ENCODE measurements at regions not wholly inside any gene's neighbourhood (a gene's known extent, or its start where the extent isn't known, plus 50 kb on each side); places are given as distances from the start of the nearest gene placed in this dataset.
"Not testable (repeated sequence)": the region's sequence is repeated elsewhere in the genome, so short reads cannot be mapped to it uniquely, and the experiment has no call there.

DNA sequence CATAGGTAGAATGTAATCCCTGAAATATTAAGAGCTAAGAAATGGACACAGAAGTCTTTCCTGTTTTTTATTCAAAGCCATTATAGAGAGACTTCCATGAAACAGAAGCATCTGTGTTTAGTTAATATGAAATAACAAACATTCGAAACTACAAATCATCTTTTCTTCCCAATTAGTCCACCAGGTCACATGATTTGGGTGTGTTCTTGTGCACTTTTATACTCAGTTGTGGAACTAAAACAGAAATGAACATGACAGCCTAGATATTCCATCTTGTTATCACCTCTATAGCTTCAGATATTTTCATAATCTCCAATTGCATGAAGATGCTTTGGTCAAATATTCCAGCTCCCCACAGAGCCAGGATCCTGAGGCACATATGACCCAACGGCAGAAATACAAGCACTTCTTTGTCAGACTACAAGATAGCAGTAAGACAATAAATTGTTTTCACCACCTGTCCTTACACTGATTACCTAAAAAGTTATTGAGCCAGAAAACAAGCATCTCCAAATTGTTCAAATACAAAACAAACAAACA lies 116.8 kb upstream of the BEND6 start:
- no peaks in the 10 kb centered on the region for H3K27me3 ChIP-seq (ENCODE audit: control insufficient read depth, insufficient read depth, low read length)
- DNase-seq, result no peak
- no peaks in the 10 kb centered on the region for H3K36me3 ChIP-seq (replicated peaks; ENCODE audit: control insufficient read depth, insufficient read depth, low read length)
- no peak overlapping the region for H3K4me3 ChIP-seq (ENCODE audit: insufficient read depth, low read depth, low read length)

DNA sequence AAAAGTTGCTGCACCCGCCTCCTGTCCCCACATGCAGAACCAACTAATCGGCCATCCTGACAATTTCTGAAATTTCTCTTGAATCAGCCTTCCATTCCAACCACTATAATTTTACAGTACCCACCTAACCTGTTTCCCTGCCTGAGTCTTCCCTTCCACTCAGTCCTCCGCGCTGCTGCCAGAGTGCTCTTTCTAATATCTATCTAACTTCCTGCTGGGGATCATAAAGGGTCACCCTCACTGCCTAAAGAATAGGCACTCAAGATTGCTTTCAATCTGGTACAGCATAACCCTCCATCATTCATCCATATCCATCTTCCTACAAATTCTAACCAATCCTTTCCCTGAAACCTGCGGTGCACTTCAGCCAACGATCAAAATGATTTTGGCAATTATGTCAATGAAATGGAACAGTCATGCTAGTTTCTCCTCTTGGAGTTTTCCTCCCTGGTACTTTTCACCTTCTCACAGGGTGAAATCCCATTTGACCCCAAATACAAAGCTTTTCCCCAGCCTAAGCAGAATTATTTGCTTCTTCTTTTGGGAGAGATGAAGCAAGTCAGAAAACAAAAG lies 117.5 kb upstream of the BEND6 start:
- Histone ChIP-seq H3K27me3 (ENCODE audit: control insufficient read depth, insufficient read depth, low read length) (no peaks in the 10 kb centered on the region), H3K4me3 (ENCODE audit: insufficient read depth, low read depth, low read length) (no peak overlapping the region), H3K36me3 (replicated peaks; ENCODE audit: control insufficient read depth, insufficient read depth, low read length) (no peaks in the 10 kb centered on the region)
- peak; percentile 30 for DNase-seq

DNA sequence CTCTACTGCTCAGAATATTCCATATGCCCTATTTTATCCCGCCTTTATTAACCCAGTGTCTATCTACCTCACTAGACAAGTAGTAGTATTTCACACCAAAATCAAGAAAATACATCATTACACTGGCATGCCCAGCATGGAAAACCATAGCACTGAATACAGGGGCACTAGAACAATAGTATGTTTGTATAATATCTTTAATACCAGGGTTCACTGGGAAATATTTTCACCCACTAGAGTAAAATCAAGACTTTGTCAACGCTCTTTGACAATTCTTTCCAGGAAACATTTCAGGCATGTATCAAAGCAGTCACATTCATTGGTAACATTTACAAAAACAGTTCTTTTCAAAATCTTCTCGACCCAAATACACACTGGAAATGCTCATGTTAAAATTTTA lies 119.3 kb upstream of the BEND6 start:
- H3K4me3 ChIP-seq (ENCODE audit: insufficient read depth, low read depth, low read length), result no peak overlapping the region
- no peak for DNase-seq
- H3K27me3 ChIP-seq (ENCODE audit: control insufficient read depth, insufficient read depth, low read length), result no peaks in the 10 kb centered on the region
- H3K36me3 ChIP-seq (replicated peaks; ENCODE audit: control insufficient read depth, insufficient read depth, low read length), result no peaks in the 10 kb centered on the region

DNA sequence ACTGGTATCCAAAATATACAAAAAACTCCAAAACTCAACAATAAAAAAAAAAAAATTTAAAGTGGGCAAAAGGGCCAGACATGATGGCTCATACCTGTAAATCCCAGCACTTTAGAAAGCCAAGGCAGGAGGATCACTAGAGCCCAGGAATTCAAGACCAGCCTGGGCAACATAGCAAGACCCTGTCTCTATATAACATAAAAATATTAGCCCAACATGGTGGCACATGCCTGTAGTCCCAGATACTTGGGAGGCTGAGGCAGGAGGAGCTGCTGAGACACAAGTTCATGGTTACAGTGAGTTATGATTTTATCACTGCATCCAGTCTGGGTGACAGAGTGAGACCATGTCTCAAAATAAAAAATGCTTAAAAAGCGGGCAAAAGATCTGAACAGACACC lies 121.0 kb upstream of the BEND6 start:
- DNase-seq, result no peak
- Histone ChIP-seq H3K27me3 (ENCODE audit: control insufficient read depth, insufficient read depth, low read length) (no peaks in the 10 kb centered on the region), H3K36me3 (replicated peaks; ENCODE audit: control insufficient read depth, insufficient read depth, low read length) (no peaks in the 10 kb centered on the region), H3K4me3 (ENCODE audit: insufficient read depth, low read depth, low read length) (no peak overlapping the region)

DNA sequence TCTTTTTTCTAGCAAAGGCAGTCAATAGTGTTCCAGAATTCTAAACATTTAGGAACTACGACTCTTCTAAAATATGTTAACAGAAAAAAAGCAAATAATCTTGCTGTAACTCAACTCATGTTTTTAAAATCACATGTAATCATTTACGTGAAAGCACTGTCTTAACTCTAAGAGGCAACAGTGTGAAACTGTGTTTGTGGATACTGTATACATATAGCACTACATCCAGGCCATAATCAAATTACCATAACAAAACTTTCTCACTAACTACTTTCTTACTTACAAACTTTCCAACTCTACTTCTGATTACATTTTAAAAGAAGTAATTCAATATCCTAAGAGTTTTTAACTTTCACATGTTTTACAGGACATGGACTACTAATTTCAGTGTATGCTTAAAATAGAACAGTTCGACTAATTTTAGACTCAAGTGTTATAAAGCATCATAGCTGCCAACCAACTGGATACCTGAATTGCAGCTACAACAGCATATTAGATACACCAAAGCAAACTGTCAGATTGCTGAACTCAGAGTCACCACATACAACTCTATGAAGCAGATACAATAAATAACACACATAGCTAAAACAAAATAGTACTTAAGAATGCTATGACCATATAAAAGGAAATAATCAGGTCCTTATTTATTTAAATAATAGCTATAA lies 121.6 kb upstream of the BEND6 start:
- H3K4me3 ChIP-seq (ENCODE audit: insufficient read depth, low read depth, low read length), result no peak overlapping the region
- DNase-seq, result no peak
- no peaks in the 10 kb centered on the region for H3K36me3 ChIP-seq (replicated peaks; ENCODE audit: control insufficient read depth, insufficient read depth, low read length)
- H3K27me3 ChIP-seq (ENCODE audit: control insufficient read depth, insufficient read depth, low read length), result no peaks in the 10 kb centered on the region

DNA sequence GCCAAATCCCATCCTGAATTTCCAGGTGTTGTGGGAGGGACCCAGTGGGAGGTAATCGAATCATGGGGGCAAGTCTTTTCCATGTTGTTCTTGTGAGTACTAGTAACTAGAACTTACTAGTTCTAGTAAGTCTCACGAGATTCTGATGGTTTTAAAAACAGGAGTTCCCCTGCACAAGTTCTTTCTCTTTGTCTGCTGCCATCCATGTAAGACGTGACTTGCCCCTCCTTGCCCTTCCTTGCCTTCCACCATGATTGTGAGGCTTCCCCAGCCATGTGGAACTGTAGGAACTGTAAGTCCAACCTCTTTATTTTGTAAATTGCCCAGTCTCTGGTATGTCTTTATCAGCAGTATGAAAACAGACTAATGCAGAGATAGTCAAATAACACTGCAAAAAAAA lies 122.7 kb upstream of the BEND6 start:
- no peak overlapping the region for H3K4me3 ChIP-seq (ENCODE audit: insufficient read depth, low read depth, low read length)
- no peak for DNase-seq
- H3K27me3 ChIP-seq (ENCODE audit: control insufficient read depth, insufficient read depth, low read length), result no peaks in the 10 kb centered on the region
- H3K36me3 ChIP-seq (replicated peaks; ENCODE audit: control insufficient read depth, insufficient read depth, low read length), result no peaks in the 10 kb centered on the region

DNA sequence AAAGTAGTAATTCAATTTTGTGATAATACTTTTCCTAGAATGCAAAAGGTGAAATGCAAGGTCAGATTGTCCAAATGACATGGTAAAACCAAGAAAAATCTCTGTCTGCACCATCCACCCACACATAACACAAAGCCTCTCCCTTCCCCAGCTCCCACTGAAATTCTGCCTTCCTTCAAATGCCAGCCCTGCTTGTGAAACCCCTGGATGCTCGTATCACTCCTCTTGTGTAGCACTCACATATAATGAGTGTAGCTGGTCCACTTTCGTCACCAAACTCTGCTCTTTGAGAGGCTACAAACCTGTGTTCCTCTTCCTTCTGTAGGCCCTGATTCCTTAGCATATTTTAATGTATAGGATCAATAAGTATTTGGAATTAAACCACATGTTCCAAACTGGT lies 123.6 kb upstream of the BEND6 start:
- Histone ChIP-seq H3K27me3 (ENCODE audit: control insufficient read depth, insufficient read depth, low read length) (no peaks in the 10 kb centered on the region), H3K4me3 (ENCODE audit: insufficient read depth, low read depth, low read length) (no peak overlapping the region), H3K36me3 (replicated peaks; ENCODE audit: control insufficient read depth, insufficient read depth, low read length) (no peaks in the 10 kb centered on the region)
- no peak for DNase-seq

DNA sequence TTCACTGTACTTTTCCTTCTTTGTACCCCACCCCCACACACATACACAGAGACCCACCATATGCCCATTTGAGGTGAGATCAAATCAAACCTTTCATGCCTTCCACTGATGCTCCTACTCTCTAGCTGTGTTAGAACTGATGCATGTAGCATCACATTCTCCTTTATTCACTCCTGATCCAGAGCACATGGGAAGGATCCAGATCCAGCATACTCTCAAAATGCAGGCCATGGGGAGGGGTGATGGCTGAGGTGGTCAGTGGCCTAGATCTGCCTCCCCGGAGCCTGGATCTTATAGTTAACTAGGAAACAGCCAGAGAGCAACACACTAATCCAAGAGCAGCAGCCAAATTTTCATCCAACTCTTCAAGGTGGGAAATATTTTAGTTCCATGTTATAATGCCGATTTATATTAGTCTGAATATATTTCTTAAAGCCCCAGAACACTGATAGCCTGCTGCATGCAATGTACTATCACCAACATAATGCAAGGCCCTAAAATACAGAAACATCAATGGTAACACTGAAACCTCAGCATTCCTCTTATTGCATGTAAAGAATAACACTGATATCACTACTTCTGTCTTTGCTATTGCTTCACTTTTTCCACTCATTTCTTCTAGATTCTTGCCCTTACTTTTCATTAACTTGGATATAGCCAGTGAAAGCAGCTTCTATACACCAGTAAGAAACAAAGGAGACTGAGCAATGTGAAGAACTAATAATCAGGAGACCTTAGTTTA lies 126.8 kb upstream of the BEND6 start:
- Histone ChIP-seq H3K27me3 (ENCODE audit: control insufficient read depth, insufficient read depth, low read length) (no peaks in the 10 kb centered on the region), H3K36me3 (replicated peaks; ENCODE audit: control insufficient read depth, insufficient read depth, low read length) (no peaks in the 10 kb centered on the region), H3K4me3 (ENCODE audit: insufficient read depth, low read depth, low read length) (no peak overlapping the region)
- DNase-seq, result no peak

DNA sequence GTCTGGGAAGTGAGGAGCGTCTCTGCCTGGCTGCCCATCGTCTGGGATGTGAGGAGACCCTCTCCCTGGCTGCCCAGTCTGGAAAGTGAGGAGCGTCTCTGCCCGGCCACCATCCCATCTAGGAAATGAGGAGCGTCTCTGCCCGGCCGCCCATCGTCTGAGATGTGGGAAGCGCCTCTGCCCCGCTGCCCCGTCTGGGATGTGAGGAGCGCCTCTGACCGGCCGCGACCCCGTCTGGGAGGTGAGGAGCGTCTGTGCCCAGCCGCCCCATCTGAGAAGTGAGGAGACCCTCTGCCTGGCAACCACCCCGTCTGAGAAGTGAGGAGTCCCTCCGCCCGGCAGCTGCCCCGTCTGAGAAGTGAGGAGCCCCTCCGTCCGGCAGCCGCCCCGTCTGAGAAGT lies 130.5 kb upstream of the BEND6 start:
- DNase-seq; H3K4me3 ChIP-seq (ENCODE audit: insufficient read depth, low read depth, low read length); H3K27me3 ChIP-seq (ENCODE audit: control insufficient read depth, insufficient read depth, low read length); H3K36me3 ChIP-seq (replicated peaks; ENCODE audit: control insufficient read depth, insufficient read depth, low read length): not testable (repeated sequence)

DNA sequence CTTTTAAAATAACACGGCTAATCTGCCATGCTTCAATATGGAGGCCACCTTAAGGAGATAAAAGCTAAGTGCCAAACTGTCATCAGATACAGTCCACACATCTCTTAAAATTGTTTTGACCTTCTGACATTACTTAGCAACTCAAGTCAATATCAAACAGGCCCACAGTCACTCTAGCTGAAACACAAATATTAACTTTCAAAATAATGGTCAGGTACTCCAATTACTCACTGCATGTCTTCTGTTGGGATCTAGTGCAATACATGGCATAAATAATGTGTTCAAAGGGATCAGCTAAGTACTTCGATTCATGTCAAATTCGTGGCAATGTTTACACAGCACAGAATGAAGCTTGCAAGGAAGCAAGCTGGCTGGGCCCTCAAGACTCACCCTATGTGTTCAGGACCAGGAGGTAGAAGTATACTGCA lies 133.9 kb upstream of the BEND6 start:
- no peak for DNase-seq
- Histone ChIP-seq H3K36me3 (replicated peaks; ENCODE audit: control insufficient read depth, insufficient read depth, low read length) (no peaks in the 10 kb centered on the region), H3K4me3 (ENCODE audit: insufficient read depth, low read depth, low read length) (no peak overlapping the region), H3K27me3 (ENCODE audit: control insufficient read depth, insufficient read depth, low read length) (no peaks in the 10 kb centered on the region)

DNA sequence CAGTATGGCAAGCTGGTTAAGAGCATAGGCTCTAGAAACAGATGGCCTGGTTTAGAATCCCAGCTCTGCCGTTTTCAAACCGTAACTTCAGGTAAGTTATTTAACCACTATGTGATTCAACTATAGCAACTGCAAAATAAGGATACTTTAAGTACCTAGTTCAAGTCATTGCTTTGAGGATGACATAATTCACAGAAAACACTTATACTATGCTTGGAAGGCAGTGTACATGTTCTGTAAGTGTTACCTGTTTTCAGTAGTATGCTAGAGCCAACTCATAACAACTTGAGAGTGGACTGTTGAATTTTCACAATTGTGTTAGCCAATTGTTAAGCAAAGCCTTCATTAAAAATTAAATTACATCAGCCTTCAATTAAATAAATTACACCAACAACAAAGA lies 134.8 kb upstream of the BEND6 start:
- no peaks in the 10 kb centered on the region for H3K36me3 ChIP-seq (replicated peaks; ENCODE audit: control insufficient read depth, insufficient read depth, low read length)
- no peaks in the 10 kb centered on the region for H3K27me3 ChIP-seq (ENCODE audit: control insufficient read depth, insufficient read depth, low read length)
- no peak overlapping the region for H3K4me3 ChIP-seq (ENCODE audit: insufficient read depth, low read depth, low read length)
- no peak for DNase-seq

DNA sequence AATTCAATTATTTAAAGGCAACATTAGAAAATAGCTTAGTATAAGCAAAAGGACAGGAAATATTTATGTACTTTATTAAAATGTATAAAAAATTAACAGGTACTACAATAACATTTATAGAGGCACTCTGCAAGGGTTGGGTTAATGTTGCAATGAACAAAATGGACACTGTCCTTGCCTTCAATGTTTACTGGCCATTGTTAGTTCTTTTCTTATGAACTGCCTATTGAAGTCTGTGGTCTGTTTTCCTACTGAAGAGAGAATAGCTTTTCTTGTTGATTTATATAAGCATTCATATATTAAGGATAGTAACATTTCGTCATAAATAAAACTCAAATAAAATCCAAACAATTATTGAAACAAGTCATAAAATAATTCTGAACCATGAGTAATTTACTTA lies 135.3 kb upstream of the BEND6 start:
- no peaks in the 10 kb centered on the region for H3K36me3 ChIP-seq (replicated peaks; ENCODE audit: control insufficient read depth, insufficient read depth, low read length)
- H3K4me3 ChIP-seq (ENCODE audit: insufficient read depth, low read depth, low read length), result no peak overlapping the region
- DNase-seq, result no peak
- H3K27me3 ChIP-seq (ENCODE audit: control insufficient read depth, insufficient read depth, low read length), result no peaks in the 10 kb centered on the region

DNA sequence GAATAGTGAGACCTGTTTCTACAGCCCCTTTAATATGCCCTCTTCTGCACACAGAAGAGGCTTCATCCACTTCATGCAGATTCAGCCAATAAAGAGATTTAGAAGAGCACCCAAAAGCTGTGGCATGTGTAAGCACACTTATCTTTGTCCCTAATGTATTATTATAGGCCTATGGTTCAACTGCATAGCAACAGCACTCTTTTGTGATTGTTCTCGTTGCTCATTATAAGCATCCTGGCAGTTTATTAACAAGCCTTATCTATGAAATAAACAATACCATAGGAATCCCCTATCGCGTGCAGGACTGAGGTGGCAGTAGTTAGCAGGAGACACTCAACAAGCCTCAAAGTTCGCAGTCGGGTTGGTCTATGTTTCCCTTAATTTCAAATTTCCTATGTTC lies 138.5 kb upstream of the BEND6 start:
- no peaks in the 10 kb centered on the region for H3K36me3 ChIP-seq (replicated peaks; ENCODE audit: control insufficient read depth, insufficient read depth, low read length)
- H3K27me3 ChIP-seq (ENCODE audit: control insufficient read depth, insufficient read depth, low read length), result no peaks in the 10 kb centered on the region
- no peak overlapping the region for H3K4me3 ChIP-seq (ENCODE audit: insufficient read depth, low read depth, low read length)

DNA sequence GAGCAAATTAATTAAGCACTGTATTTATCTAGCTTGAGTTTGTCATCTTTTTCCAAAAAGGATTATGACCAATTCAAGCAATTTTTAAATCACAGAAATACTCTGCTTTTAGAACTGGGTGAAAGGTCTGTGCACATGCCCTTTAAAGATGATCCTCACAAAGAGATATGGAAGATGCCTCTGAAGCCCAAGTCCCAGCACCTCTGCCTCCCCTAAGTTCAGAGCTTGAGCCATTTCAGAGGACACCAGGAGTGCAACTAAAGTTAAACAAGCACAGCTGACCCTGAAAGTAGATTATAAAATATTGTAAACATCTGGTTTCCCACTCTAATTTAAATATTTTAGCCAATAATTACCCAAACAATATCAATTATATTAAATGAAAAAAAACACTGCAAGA lies 139.5 kb upstream of the BEND6 start:
- Histone ChIP-seq H3K27me3 (ENCODE audit: control insufficient read depth, insufficient read depth, low read length) (no peaks in the 10 kb centered on the region), H3K36me3 (replicated peaks; ENCODE audit: control insufficient read depth, insufficient read depth, low read length) (no peaks in the 10 kb centered on the region), H3K4me3 (ENCODE audit: insufficient read depth, low read depth, low read length) (no peak overlapping the region)
- no peak for DNase-seq

More for the DNA sequence above, 138.5 kb upstream of the BEND6 start:
- no peak for DNase-seq

DNA sequence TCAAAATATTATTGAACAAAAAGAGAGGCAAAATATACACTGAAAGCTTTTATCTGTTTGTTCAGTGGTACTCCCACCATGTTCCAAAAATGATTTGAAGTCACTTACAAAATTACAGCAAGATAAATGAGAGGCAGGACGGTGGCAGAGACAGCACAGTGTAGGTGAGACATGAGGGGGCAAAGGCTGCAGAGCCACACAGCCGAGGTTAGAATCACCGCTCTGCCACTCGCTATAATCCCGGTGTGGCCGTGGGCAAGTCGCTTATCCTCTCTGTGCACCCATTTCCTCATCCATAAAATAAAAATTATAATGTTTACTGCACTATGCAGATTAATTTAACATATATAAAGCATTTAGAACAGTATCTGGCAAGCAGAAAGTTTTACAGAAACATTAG lies 140.1 kb upstream of the BEND6 start:
- no peak for DNase-seq
- Histone ChIP-seq H3K27me3 (ENCODE audit: control insufficient read depth, insufficient read depth, low read length) (no peaks in the 10 kb centered on the region), H3K4me3 (ENCODE audit: insufficient read depth, low read depth, low read length) (no peak overlapping the region), H3K36me3 (replicated peaks; ENCODE audit: control insufficient read depth, insufficient read depth, low read length) (no peaks in the 10 kb centered on the region)

Data from H7 (cell line).